GM12892 (cell line): ENCODE measurements at regions not wholly inside any gene's neighbourhood (a gene's known extent, or its start where the extent isn't known, plus 50 kb on each side); places are given as distances from the start of the nearest gene placed in this dataset.

Experiments used
- POLR2A ChIP-seq: IDR thresholded peaks from 2 replicates; pipeline ENCODE4 v1.6.1; 2011; ENCODE audit warnings: low read depth, low read length, control low read depth
- POLR2AphosphoS5 ChIP-seq: IDR thresholded peaks from 2 replicates; pipeline ENCODE4 v1.6.1; 2011; ENCODE audit warnings: low read depth, low read length, control low read depth
- TAF1 ChIP-seq: IDR thresholded peaks from 2 replicates; pipeline ENCODE4 v1.6.1; 2011; ENCODE audit warnings: low read depth, mild to moderate bottlenecking, control low read depth, low read length, borderline replicate concordance

GRCh38 chr2:242017086-242017485, 147.6 kb downstream of the RTP5 start:
- TF ChIP-seq POLR2A (no peak), POLR2AphosphoS5 (no peak), TAF1 (no peak)
